Spleen (tissue), 11 donors: ENCODE measurements at regions not wholly inside any gene's neighbourhood (a gene's known extent, or its start where the extent isn't known, plus 50 kb on each side); places are given as distances from the start of the nearest gene placed in this dataset.

ENCODE experiments used
- DNase-seq: peaks from one replicate; pipeline ENCODE4 v3.0.0-alpha.2; 2020
- H3K27ac ChIP-seq, 8 donors: fragments of 200-600 bp; sonication (generic) in 7 of 8; 1 replicate in 4 of 8; 2 replicates in 4 of 8; pipeline versions ENCODE4 v1.5.0 to v1.8.0; 2016 to 2021; ENCODE audit warnings: inconsistent platforms in 4 of 8, mild to moderate bottlenecking in 4 of 8, moderate library complexity in 1 of 8
- H3K27me3 ChIP-seq, 7 donors: fragments of 200-600 bp; sonication (generic) in 6 of 7; replicated peaks in 1 of 7; 1 replicate in 4 of 7; 2 replicates in 3 of 7; pipeline versions ENCODE4 v1.5.0 to v1.8.0; 2016 to 2021; ENCODE audit warnings: inconsistent platforms in 3 of 7, mild to moderate bottlenecking in 1 of 7
- H3K36me3 ChIP-seq, 6 donors: fragments of 200-600 bp; sonication (generic) in 5 of 6; 1 replicate in 4 of 6; 2 replicates in 2 of 6; pipeline versions ENCODE4 v1.5.0 to v1.8.0; 2016 to 2021; ENCODE audit warnings: inconsistent platforms in 2 of 6
- H3K4me1 ChIP-seq, 6 donors: fragments of 200-600 bp; sonication (generic) in 5 of 6; 1 replicate in 3 of 6; 2 replicates in 3 of 6; pipeline versions ENCODE4 v1.5.0 to v1.8.0; 2016 to 2021; ENCODE audit warnings: inconsistent platforms in 3 of 6
- H3K4me3 ChIP-seq, 8 donors: fragments of 200-600 bp; sonication (generic) in 7 of 8; 1 replicate in 4 of 8; 2 replicates in 4 of 8; pipeline versions ENCODE4 v1.5.0 to v1.8.0; 2016 to 2021; ENCODE audit warnings: inconsistent platforms in 4 of 8, mild to moderate bottlenecking in 4 of 8, moderate library complexity in 2 of 8
- H3K9me3 ChIP-seq, 8 donors: fragments of 200-600 bp; sonication (generic) in 7 of 8; 1 replicate in 4 of 8; 2 replicates in 4 of 8; pipeline versions ENCODE4 v1.5.0 to v1.8.0; 2016 to 2021; ENCODE audit warnings: inconsistent platforms in 4 of 8
- CTCF ChIP-seq, 11 experiments: fragments of 200-600 bp in 7 of 11; fragments of 450-650 bp in 4 of 11; sonication (generic) in 4 of 11; IDR thresholded peaks in 8 of 11; conservative IDR thresholded peaks in 3 of 11; 1 replicate in 7 of 11; 2 replicates in 4 of 11; pipeline versions ENCODE4 v1.4.0 to v1.8.0; 2016 to 2021; ENCODE audit warnings: antibody characterized with exemption in 11 of 11, inconsistent platforms in 4 of 11, mild to moderate bottlenecking in 1 of 11
- POLR2A ChIP-seq, 3 donors: fragments of 450-650 bp; IDR thresholded peaks; one replicate each; pipeline ENCODE4 v1.5.1; 2017; ENCODE audit warnings: antibody characterized with exemption in 3 of 3, mild to moderate bottlenecking in 1 of 3
- POLR2AphosphoS5 ChIP-seq, 3 donors: sonication (generic); formaldehyde crosslinking; IDR thresholded peaks; one replicate each; pipeline ENCODE4 v1.5.1; 2017; ENCODE audit warnings: antibody characterized with exemption in 3 of 3
- WGBS, 5 donors: extraction: QIAGEN DNeasy Blood & Tissue Kit in 3 of 5; methylation state at CpG; one replicate each; pipeline versions ENCODE4 v1.1.5 to v1.1.7; 2013 to 2018; 5-methylcytosine and 5-hydroxymethylcytosine counted together
- intact Hi-C: fragments of 100-400 bp; cut with DNase I; formaldehyde crosslinking; loops from one replicate; pipeline ENCODE4 v1.15.0; 2023; ENCODE audit warnings: low total_unique reads
- donor health status: healthy with polysubstance abuse.
- donor health status: DM: no; HTN: no; CAD: no; lungs with moderate emphysema.
- donor health status: DM: no; HTN: no; CAD: no.
- donor health status: Bipolar disorder and iron deficiency.
- donor health status: healthy.
- donor health status: DM: no; HTN: no; CAD: no.
- donor health status: DM: yes; HTN: yes; CAD: no.

- Histone ChIP-seq H3K4me3 (no peak overlapping the region), H3K36me3 (no peaks in the 10 kb centered on the region), H3K27me3 (no peaks in the 10 kb centered on the region), H3K4me1 (peaks cover 0 to 4% (median 0%) of the 10 kb centered on the region in 6 donors), H3K9me3 (no peaks in the 10 kb centered on the region), H3K27ac (peak overlapping the region in 1 of 8 donors; percentile 46)
- 46 to 78% (median 65%) methylated on average over 4 of the region's 4 CpGs for WGBS, 5 donors
- peak in 1 of 3 donors; percentile 43 for TF ChIP-seq POLR2AphosphoS5 (IDR thresholded peaks at IDR 0.05)
- TF ChIP-seq POLR2A (IDR thresholded peaks at IDR 0.05) = no peak
- no peak for TF ChIP-seq CTCF (IDR thresholded peaks at IDR 0.05 in 8 of 11, conservative IDR thresholded peaks at IDR 0.05 in 3 of 11)
- intact Hi-C loops = no loop called here
- no peak for DNase-seq
Measured at GRCh38 chr5:62065050-62065449, 241.0 kb upstream of the KIF2A start.

- Histone ChIP-seq H3K27me3 (no peaks in the 10 kb centered on the region), H3K4me3 (no peak overlapping the region), H3K27ac (peak overlapping the region in 2 of 8 donors; percentile 46 to 55), H3K9me3 (no peaks in the 10 kb centered on the region), H3K36me3 (no peaks in the 10 kb centered on the region), H3K4me1 (peaks cover 0 to 4% (median 0%) of the 10 kb centered on the region in 6 donors)
- DNase-seq = no peak
- TF ChIP-seq CTCF (IDR thresholded peaks at IDR 0.05 in 8 of 11, conservative IDR thresholded peaks at IDR 0.05 in 3 of 11) (no peak), POLR2AphosphoS5 (IDR thresholded peaks at IDR 0.05) (no peak), POLR2A (IDR thresholded peaks at IDR 0.05) (no peak)
- intact Hi-C loops = no loop called here
Measured at GRCh38 chr5:62066761-62067277, 239.2 kb upstream of the KIF2A start.

- no peak overlapping the region for H3K27ac ChIP-seq
- 71 to 92% (median 76%) methylated on average over 3 of the region's 3 CpGs for WGBS, 5 donors
- no peaks in the 10 kb centered on the region for H3K9me3 ChIP-seq
- DNase-seq = no peak
- H3K27me3 ChIP-seq = no peaks in the 10 kb centered on the region
- H3K36me3 ChIP-seq = no peaks in the 10 kb centered on the region
- no peak overlapping the region for H3K4me3 ChIP-seq
- TF ChIP-seq POLR2AphosphoS5 (IDR thresholded peaks at IDR 0.05) (no peak), POLR2A (IDR thresholded peaks at IDR 0.05) (no peak), CTCF (IDR thresholded peaks at IDR 0.05 in 8 of 11, conservative IDR thresholded peaks at IDR 0.05 in 3 of 11) (no peak)
- H3K4me1 ChIP-seq = peaks cover 0 to 4% (median 0%) of the 10 kb centered on the region in 6 donors
- intact Hi-C loops = no loop called here
Measured at GRCh38 chr5:62068554-62068953, 237.5 kb upstream of the KIF2A start.

- Histone ChIP-seq H3K36me3 (no peaks in the 10 kb centered on the region), H3K4me3 (no peak overlapping the region), H3K9me3 (no peaks in the 10 kb centered on the region), H3K27ac (no peak overlapping the region), H3K27me3 (no peaks in the 10 kb centered on the region), H3K4me1 (no peaks in the 10 kb centered on the region)
- intact Hi-C loops = no loop called here
- 72 to 93% (median 88%) methylated on average over 4 of the region's 4 CpGs for WGBS, 5 donors
- no peak for TF ChIP-seq CTCF (IDR thresholded peaks at IDR 0.05 in 8 of 11, conservative IDR thresholded peaks at IDR 0.05 in 3 of 11)
- TF ChIP-seq POLR2AphosphoS5 (IDR thresholded peaks at IDR 0.05) = no peak
- TF ChIP-seq POLR2A (IDR thresholded peaks at IDR 0.05) = no peak
- DNase-seq = no peak
Measured at GRCh38 chr5:62077387-62077786, 228.6 kb upstream of the KIF2A start.
